Glutamatergic neuron (in vitro differentiated cells): ENCODE measurements at regions not wholly inside any gene's neighbourhood (a gene's known extent, or its start where the extent isn't known, plus 50 kb on each side); places are given as distances from the start of the nearest gene placed in this dataset.

Experiments used
- DNase-seq: peaks from one replicate; pipeline ENCODE4 v3.0.0; 2022
- H3K27ac Mint-ChIP-seq: one replicate; pipeline ENCODE4 v1.8.0; 2020; ENCODE audit warnings: mild to moderate bottlenecking, mixed read lengths, inconsistent platforms; ENCODE audit not compliant: unreplicated experiment
- H3K27me3 Mint-ChIP-seq: one replicate; pipeline ENCODE4 v1.8.0; 2020; ENCODE audit warnings: mild to moderate bottlenecking, moderate library complexity, mixed read lengths, inconsistent platforms; ENCODE audit not compliant: unreplicated experiment
- H3K36me3 Mint-ChIP-seq: one replicate; pipeline ENCODE4 v1.8.0; 2020; ENCODE audit warnings: mild to moderate bottlenecking, mixed read lengths, inconsistent platforms; ENCODE audit not compliant: unreplicated experiment
- H3K4me1 Mint-ChIP-seq: one replicate; pipeline ENCODE4 v1.8.0; 2020; ENCODE audit warnings: mild to moderate bottlenecking, low read depth, mixed read lengths, inconsistent platforms; ENCODE audit not compliant: unreplicated experiment
- H3K4me3 Mint-ChIP-seq: one replicate; pipeline ENCODE4 v1.8.0; 2020; ENCODE audit warnings: mild to moderate bottlenecking, mixed read lengths, inconsistent platforms; ENCODE audit not compliant: unreplicated experiment
- H3K9me3 Mint-ChIP-seq: one replicate; pipeline ENCODE4 v1.8.0; 2020; ENCODE audit warnings: mild to moderate bottlenecking, moderate library complexity, mixed read lengths, inconsistent platforms; ENCODE audit not compliant: unreplicated experiment
- TF ChIP-seq, protein P1 (sequence below): fragments of 200-600 bp; sonication (generic); IDR thresholded peaks from one replicate; pipeline ENCODE4 v1.5.0; 2021; ENCODE audit not compliant: partially characterized antibody, unreplicated experiment

DNA sequence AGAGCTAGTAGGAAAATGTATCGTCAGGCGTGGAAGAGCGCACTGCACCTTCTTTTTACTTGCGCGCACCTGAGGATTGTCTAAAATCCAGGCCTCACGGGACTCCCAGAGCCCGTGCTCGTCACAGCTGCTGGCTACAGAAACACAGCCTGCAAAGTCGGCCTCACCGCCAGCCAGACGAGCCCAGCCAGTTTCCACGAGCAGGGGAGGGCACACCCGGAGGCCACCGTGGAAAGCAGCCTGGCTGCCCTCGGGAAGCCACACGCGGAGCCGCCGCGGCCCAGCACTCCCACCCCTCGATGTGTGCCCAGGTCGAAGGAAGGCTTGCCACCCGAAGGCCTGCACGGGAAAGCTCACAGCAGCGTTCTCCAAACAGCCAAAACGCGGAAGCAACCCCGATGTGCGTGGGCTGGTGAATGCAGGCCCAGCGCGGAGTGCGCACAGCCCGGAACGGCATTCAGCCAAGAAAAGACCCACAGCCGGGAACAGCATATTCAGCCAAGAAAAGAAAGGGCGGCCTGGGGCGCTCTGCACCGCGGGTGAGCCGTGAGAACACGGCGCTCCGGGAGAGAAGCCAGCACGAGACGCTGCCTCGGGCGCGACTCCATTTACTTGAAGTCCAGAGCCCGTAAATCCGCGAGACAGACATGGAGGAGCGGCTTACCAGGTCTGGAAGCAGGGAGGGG is 53.9 kb upstream of the SALL3 start:
- TF ChIP-seq, protein P1, sequence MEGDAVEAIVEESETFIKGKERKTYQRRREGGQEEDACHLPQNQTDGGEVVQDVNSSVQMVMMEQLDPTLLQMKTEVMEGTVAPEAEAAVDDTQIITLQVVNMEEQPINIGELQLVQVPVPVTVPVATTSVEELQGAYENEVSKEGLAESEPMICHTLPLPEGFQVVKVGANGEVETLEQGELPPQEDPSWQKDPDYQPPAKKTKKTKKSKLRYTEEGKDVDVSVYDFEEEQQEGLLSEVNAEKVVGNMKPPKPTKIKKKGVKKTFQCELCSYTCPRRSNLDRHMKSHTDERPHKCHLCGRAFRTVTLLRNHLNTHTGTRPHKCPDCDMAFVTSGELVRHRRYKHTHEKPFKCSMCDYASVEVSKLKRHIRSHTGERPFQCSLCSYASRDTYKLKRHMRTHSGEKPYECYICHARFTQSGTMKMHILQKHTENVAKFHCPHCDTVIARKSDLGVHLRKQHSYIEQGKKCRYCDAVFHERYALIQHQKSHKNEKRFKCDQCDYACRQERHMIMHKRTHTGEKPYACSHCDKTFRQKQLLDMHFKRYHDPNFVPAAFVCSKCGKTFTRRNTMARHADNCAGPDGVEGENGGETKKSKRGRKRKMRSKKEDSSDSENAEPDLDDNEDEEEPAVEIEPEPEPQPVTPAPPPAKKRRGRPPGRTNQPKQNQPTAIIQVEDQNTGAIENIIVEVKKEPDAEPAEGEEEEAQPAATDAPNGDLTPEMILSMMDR: no peak
- Mint-ChIP-seq H3K4me1 (peaks cover 3% of the 10 kb centered on the region), H3K27ac (no peak overlapping the region), H3K36me3 (peaks cover 4% of the 10 kb centered on the region), H3K4me3 (no peak overlapping the region), H3K27me3 (peaks cover 3% of the 10 kb centered on the region), H3K9me3 (peaks cover 5% of the 10 kb centered on the region)
- no peak for DNase-seq

- no peak overlapping the region for H3K27ac Mint-ChIP-seq
- TF ChIP-seq, protein P1: no peak
- H3K27me3 Mint-ChIP-seq: peaks cover 3% of the 10 kb centered on the region
- no peak for DNase-seq
- H3K9me3 Mint-ChIP-seq: peaks cover 7% of the 10 kb centered on the region
- peaks cover 4% of the 10 kb centered on the region for H3K36me3 Mint-ChIP-seq
- no peak overlapping the region for H3K4me3 Mint-ChIP-seq
- peaks cover 6% of the 10 kb centered on the region for H3K4me1 Mint-ChIP-seq
Observed at GRCh38 chr18:78926243-78926615, 53.4 kb upstream of the SALL3 start.

- H3K27me3 Mint-ChIP-seq: peaks cover 3% of the 10 kb centered on the region
- no peak overlapping the region for H3K27ac Mint-ChIP-seq
- H3K9me3 Mint-ChIP-seq: peaks cover 9% of the 10 kb centered on the region
- TF ChIP-seq, protein P1: no peak
- H3K4me1 Mint-ChIP-seq: peaks cover 15% of the 10 kb centered on the region
- no peak for DNase-seq
- no peak overlapping the region for H3K4me3 Mint-ChIP-seq
- peaks cover 4% of the 10 kb centered on the region for H3K36me3 Mint-ChIP-seq
Observed at GRCh38 chr18:78927156-78927555, 52.5 kb upstream of the SALL3 start.

GRCh38 chr18:78927616-78928015 is 52.0 kb upstream of the SALL3 start:
- TF ChIP-seq, protein P1: no peak
- Mint-ChIP-seq H3K4me1 (peaks cover 18% of the 10 kb centered on the region), H3K36me3 (peaks cover 4% of the 10 kb centered on the region)

GRCh38 chr18:78928076-78928475 is 51.5 kb upstream of the SALL3 start:
- Mint-ChIP-seq H3K9me3 (peaks cover 9% of the 10 kb centered on the region), H3K4me1 (peaks cover 21% of the 10 kb centered on the region)

More at GRCh38 chr18:78927616-78928015, 52.0 kb upstream of the SALL3 start:
- peaks cover 3% of the 10 kb centered on the region for H3K27me3 Mint-ChIP-seq
- H3K27ac Mint-ChIP-seq: no peak overlapping the region
- H3K4me3 Mint-ChIP-seq: no peak overlapping the region
- DNase-seq: no peak
- H3K9me3 Mint-ChIP-seq: peaks cover 9% of the 10 kb centered on the region

More at GRCh38 chr18:78928076-78928475, 51.5 kb upstream of the SALL3 start:
- TF ChIP-seq, protein P1: no peak
- Mint-ChIP-seq H3K27ac (no peak overlapping the region), H3K36me3 (peaks cover 4% of the 10 kb centered on the region), H3K27me3 (peaks cover 3% of the 10 kb centered on the region), H3K4me3 (no peak overlapping the region)
- DNase-seq: no peak
